ENCODE measurements at regions not wholly inside any gene's neighbourhood (a gene's known extent, or its start where the extent isn't known, plus 50 kb on each side); places are given as distances from the start of the nearest gene placed in this dataset.

- TF ChIP-seq POLR2A (IDR thresholded peaks at IDR 0.05; ENCODE audit: control extremely low read depth in 1 of 2, low read depth in 2 of 2, low read length in 2 of 2) (no peak), EGR1 (IDR thresholded peaks at IDR 0.05; ENCODE audit: borderline replicate concordance, low read depth, low read length) (no peak)
- TF ChIP-seq, protein P1, sequence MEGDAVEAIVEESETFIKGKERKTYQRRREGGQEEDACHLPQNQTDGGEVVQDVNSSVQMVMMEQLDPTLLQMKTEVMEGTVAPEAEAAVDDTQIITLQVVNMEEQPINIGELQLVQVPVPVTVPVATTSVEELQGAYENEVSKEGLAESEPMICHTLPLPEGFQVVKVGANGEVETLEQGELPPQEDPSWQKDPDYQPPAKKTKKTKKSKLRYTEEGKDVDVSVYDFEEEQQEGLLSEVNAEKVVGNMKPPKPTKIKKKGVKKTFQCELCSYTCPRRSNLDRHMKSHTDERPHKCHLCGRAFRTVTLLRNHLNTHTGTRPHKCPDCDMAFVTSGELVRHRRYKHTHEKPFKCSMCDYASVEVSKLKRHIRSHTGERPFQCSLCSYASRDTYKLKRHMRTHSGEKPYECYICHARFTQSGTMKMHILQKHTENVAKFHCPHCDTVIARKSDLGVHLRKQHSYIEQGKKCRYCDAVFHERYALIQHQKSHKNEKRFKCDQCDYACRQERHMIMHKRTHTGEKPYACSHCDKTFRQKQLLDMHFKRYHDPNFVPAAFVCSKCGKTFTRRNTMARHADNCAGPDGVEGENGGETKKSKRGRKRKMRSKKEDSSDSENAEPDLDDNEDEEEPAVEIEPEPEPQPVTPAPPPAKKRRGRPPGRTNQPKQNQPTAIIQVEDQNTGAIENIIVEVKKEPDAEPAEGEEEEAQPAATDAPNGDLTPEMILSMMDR (IDR thresholded peaks at IDR 0.05; ENCODE audit: control extremely low read depth in 1 of 3, insufficient read depth in 1 of 3, low read depth in 1 of 3, low read length in 3 of 3), result no peak
These were observed 59.7 kb upstream of the SDK2 start for GRCh38 chr17:73703917-73704316.
